Choroid plexus epithelial cell (primary cell): ENCODE measurements at regions not wholly inside any gene's neighbourhood (a gene's known extent, or its start where the extent isn't known, plus 50 kb on each side); places are given as distances from the start of the nearest gene placed in this dataset.
"Not testable (repeated sequence)": the region's sequence is repeated elsewhere in the genome, so short reads cannot be mapped to it uniquely, and the experiment has no call there.

Experiments
- DNase-seq: peaks from one replicate; pipeline ENCODE4 v3.0.0-alpha.2; 2010; ENCODE audit warnings: low read depth
- H3K4me3 ChIP-seq: 2 replicates; pipeline ENCODE4 v1.5.1; 2011; ENCODE audit warnings: low read depth, mild to moderate bottlenecking, control low read depth, low read length, moderate library complexity
- CTCF ChIP-seq: conservative IDR thresholded peaks from 2 replicates; pipeline ENCODE4 v1.5.1; 2011; ENCODE audit warnings: low read depth, mild to moderate bottlenecking, control low read depth, inconsistent platforms, low read length, moderate library complexity

DNA sequence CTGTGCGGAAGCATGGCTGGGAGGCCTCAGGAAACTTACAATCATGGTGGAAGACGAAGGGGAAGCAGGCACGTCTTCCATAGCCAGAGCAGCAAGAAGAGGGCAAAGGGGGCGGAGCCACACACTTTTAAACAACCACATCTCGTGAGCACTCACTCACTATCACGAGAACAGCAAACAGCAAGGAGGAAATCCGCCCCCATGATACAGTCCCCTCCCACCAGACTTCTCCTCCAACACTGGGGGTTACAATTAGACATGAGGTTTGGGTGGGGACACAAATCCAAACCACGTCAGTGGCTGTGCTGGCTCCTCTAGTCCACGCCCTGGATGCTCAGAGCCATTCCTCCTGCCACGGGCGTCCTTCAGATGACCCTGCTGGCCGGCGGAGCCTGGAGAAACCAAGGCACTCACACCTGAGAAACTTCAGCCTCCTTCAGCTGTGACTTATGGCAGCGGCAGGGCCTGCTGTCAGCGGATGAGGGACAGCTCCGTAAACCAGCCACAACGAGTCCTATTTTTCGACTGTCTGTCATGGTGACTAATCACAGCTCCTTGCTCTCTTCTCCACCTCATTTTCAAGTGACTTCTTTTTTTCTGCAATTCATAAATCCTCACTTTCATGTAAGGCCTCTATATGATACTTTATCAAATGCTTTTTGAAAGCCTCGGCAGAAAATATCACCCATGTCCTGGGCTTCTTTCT lies 167.9 kb upstream of the PFKP start:
- DNase-seq: no peak
- TF ChIP-seq CTCF: no peak
- H3K4me3 ChIP-seq: no peak overlapping the region

GRCh38 chr10:2898509-2898860 lies 168.9 kb upstream of the PFKP start:
- no peak overlapping the region for H3K4me3 ChIP-seq
- no peak for DNase-seq

GRCh38 chr10:2897619-2898508 lies 169.5 kb upstream of the PFKP start:
- no peak for DNase-seq
- no peak for TF ChIP-seq CTCF
- no peak overlapping the region for H3K4me3 ChIP-seq

More at GRCh38 chr10:2898509-2898860, 168.9 kb upstream of the PFKP start:
- TF ChIP-seq CTCF: no peak

DNA sequence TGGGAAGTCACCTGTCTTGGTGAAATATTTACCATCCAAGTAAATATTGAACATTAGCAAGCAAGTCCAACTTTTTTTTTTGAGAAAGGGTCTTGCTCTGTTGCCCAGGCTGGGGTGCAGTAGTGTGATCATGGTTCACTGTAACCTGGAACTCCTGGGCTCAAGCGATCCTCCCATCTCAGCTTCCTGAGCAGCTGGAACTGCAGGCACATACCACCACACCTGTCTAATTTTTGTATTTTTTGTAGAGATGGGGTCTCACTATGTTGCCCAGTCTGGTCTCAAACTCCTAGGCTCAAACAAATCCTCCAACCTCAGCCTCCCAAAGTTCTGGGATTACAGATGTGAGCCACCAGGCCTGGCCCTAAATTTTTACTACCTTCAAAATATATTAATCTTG lies 171.0 kb upstream of the PFKP start:
- H3K4me3 ChIP-seq, DNase-seq: not testable (repeated sequence)

- H3K4me3 ChIP-seq: no peak overlapping the region
- DNase-seq: no peak
- TF ChIP-seq CTCF: no peak
These were observed 171.7 kb upstream of the PFKP start for GRCh38 chr10:2895594-2896196.

GRCh38 chr10:2893991-2894390 lies 173.4 kb upstream of the PFKP start:
- TF ChIP-seq CTCF: no peak
- no peak for DNase-seq
- no peak overlapping the region for H3K4me3 ChIP-seq

DNA sequence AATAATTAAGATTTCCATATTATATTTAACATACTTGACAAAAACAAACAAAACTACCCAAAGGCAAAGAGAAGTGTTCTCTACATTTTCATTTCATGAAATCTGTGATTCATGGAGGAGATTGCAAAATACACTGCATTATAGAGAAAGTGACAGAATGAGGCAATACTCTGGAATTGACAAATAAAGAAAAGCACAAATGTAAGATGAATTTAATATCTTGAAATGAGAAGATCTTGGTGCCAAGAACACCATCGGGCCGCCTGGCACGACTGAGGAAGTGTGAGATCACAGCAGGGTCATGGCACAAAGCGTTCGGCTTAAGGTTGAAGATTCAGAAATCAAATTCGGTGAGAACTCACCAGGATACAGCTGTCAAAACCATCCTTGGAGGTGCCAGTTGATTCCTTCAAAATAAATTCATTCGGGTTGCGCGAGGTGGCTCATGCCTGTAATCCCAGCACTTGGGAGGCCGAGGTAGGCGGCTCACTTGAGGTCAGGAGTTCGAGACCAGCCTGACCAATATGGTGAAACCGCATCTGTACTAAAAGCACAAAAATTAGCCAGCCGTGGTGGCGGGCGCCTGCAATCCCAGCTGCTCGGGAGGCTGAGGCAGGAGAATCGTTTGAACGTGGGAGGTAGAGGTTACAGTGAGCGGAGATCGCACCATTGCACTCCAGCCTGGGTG lies 174.0 kb upstream of the PFKP start:
- no peak for TF ChIP-seq CTCF
- no peak overlapping the region for H3K4me3 ChIP-seq
- no peak for DNase-seq
